Stimulated activated CD4-positive, alpha-beta T cell treated with anti-CD3 and anti-CD28 coated beads, Interleukin-12 subunit alpha, Interleukin-12 subunit beta, amount 100 ng/mL, for 48 hours (primary cell): ENCODE measurements at regions not wholly inside any gene's neighbourhood (a gene's known extent, or its start where the extent isn't known, plus 50 kb on each side); places are given as distances from the start of the nearest gene placed in this dataset.

Experiments used
- DNase-seq, 3 donors: peaks; one replicate each; pipeline ENCODE4 v3.0.0-alpha.2; 2020; ENCODE audit warnings: low read depth in 2 of 3, low spot score in 1 of 3

DNA sequence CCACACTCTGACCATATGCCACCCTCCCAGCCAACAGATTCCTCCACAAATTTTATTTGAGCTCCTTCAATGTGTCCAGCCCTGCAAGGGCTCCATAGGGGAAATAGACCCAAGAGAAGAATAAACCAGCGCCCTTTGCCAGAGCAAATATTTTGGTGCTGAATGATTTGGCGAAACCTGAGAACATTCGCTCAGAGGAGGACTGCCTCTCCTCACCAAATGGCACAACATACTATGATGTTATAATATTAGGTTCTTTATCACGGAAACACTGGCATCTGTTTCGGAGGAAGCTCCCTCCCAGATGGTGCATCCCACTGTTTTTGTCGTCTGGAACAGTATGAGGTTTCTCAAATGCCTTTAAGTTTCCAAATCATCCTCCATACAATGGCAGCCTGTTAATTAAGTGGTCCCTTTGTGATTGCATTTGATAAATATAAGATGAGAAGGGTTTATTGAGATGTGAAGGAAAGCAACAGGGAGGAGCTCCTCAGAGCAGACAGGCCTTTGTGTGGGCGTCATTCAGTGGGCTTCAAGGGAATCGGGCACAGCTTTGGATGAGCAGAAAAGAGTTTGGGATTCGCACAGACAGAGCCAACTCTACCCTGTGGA lies 139.1 kb upstream of the ADRA1B start:
- no peak for DNase-seq

DNA sequence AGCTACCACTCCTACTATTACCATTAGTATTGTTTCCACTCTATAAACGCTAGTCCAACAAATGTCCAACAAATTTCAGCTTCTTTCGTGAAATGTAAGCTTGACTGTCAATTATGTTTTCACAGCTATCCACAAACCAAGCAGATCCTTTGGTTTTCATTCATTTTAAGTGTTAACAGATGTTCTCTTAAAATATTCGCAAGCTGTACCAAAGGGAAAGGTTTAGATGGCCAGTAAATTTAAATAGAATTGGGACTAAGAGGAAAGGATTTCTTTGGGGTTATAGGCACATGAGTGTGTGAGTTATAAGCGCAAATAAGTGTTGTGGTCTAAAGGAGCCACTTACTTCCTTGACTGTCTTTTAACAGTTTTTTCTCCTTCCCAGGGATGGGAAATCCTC lies 136.8 kb upstream of the ADRA1B start:
- DNase-seq = no peak

DNA sequence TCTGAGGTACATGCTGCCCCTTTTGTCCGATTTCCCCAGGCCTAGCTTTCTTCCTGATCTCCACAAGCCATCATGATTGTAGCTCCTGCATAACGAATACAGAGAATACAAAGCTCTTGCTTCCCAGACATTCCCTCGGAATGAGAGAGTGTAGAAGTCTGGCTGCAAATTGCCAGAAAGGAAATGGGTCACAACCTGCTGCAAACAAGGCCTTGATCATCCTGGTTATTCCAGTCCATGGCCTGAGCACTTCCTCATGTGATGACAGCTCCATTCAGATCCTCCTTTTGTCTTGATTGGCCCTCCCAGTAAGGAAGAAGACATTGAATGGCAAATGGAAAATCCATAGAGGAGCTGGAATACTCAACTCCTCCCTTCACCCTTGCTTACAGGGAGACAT lies 136.0 kb upstream of the ADRA1B start:
- DNase-seq = no peak

DNA sequence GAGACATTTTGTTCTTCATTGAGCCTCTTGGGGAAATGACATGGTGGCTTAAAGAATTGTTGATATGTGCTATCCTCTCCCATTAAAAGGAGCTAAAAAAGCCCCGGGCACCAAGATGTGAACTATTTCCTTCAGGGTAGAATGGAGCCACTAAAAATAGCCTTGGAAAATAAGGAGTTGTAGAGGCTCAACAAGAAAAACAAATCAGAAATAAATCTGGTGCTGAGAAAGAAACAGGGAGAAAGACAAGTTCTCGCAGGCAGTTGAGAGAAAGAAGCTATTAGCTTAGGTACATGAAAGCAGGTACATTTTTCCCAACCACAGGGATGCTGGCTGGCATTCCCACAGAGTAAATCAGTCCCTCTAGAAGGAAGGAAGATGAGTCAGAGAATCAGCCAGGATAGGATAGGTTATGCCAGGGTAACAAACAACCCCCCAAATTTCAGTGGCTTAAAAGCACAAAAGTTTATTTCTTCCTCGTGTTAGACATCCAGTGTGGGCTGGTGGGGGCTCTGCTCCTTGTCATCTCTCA lies 134.6 kb upstream of the ADRA1B start:
- DNase-seq = no peak

DNA sequence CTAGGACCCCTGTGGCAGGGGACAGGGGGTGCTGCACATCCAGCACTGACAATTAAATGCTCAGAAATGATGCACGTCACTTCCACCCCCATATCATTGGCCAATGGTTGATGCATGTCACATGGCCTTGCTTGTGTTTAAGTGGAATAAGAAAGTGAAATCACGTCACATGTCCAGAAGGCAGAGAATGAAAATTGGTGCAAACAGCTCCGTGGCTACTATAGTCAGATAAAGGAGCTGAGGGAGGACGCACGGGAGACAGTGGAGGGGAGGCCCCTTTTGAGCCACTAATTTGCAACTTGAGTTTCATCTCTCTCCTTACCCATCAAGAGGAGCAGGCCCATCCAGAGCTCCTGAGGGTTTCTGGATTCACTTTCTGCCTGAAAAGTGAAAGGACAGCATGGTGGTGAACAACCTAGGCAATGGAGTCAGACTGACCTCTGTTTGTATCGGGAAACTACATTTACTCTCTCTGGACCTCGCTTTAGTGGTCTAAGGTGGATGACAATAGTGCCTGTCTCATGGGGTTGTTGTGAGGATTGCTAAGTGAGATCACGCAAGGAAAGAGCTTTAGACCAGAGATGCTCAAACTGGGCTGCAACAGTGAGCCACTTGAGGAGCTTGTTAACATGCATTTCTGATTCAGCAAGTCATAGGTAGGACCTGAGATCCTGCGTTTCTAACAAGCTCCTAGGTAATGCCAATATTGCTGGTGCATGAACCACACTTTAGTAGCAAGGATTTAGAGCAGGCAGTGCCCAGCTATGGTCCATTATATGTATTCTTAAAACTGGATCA lies 133.9 kb upstream of the ADRA1B start:
- DNase-seq = no peak

DNA sequence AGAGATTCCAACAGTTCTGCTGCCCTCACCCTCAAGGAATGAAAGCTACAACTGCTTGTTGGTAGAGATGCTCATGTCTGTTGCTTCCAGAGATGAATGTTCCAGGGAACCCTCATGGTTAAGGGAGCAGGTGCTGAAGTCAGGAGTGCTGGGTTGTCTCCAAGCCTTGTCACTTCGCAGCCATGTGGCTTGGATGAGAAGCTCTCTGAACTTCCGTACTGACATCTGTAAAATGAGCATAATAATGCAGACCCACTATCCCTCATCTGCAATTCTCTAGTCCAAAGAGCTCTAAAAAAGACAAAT lies 133.3 kb upstream of the ADRA1B start:
- DNase-seq = no peak

DNA sequence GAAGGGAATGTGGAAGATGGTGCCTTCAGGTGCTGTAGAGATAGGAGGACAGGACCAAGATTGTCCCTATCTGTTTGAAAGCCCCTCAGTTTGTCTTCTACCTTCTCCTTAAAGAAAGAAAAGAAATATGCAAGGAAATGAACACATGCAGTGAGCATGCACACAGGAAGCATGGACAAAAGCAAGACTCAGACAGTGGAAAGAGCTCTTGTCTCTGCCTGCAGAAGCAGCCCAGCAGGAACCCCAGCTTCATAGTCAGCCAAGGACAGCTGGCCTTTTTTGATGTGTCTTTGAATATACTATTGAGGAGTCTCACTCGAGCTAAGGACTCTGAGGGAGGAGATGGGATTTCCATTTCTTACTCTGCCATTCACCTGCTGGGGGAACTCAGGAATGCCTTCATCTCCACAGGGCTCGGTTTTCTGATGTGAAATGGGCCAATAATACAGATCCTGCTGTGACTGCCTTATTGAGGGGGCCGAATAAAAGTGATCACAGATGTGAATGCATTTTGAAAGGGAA lies 132.5 kb upstream of the ADRA1B start:
- no peak for DNase-seq

DNA sequence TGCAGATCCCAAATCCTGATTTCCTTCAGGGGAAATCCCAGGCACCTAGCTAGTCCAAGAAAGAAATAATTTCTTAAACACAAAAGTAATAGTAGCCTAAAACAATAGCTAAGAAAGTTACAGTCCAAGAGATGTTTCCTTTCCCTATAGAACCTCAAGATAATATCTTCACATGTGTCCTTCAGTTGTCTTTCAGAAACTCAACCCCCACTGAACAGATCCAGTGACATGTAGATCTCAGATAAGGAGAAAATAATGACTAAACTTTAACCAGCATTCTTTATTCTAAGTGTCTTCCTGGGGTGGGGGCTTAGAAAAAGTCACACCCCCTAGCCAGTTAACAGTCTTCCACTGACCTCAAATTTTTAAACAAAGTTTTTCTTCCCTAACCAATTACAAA lies 131.3 kb upstream of the ADRA1B start:
- DNase-seq = no peak

DNA sequence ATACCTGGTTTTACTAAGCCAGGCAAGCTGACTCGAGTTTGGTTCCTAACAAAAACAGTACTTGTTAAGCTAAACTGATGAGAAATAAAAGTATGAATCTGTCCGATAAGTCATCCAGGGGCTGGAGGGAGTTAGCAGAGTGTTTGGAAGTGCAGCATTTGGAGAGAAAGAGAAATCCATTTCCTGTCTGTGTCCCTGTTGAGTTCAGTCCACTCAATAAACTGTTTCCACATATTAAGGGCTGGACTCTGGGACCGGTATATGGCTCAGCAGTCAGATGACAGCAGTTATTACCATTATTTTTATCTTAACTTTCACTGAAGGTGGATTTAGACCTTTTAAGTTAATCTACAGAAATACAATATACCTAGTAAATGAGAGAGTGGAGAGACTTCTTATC lies 130.6 kb upstream of the ADRA1B start:
- no peak for DNase-seq

DNA sequence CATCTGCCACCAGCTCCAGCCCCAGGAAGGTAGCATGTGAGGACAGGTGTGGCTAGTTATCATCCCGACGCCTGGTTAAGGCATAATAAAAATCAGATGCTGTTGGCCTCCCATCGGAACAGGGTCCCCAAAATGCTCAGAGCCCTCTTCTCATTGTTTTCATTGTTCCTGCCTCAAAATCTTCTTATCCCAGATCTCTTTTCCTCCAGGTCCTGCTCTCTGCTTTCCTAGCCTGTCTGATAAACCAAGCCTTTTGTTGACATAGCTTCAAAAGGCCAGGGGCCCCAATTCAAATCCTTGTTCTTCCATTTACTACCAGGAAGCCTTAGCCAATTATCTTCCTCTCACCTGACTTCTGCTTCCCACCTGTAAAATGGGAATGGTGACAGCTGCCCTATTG lies 130.1 kb upstream of the ADRA1B start:
- no peak for DNase-seq

DNA sequence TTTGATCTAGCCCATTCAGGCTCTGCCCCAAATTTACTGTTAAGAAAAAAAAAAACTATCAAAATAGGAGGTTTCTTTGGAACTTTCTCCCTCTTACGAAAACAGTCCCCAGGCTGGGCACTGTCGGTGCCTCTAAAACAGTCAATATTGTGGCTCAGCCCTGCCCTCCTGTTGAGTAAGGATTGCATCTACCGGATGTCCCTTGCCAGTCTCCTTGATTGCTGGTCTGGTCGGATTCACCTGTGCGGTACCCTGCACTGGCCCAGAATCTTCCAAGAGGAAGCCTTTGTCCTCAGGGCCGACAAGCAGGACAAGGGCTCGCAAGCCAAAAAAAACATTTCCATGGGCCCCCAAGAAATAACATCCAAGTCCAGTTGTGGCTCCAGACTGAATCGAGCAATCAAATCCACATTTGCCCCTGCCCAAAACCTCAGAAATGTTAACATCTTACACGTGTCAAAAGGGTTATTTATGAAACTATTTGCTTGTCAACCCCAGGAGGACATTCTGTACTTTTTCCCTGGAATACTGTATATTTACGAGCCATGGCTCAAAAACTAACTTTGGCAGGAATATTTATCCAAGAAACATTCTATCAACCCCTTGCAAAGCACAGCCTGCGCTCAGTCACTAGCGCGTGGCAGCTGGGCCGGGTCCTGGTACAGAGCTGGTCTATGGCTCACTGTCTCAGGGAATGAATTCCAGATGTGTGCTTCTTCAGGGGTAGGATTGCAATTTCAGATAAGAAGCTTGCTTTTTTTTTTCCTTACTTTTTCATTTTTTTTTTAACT lies 129.2 kb upstream of the ADRA1B start:
- no peak for DNase-seq

DNA sequence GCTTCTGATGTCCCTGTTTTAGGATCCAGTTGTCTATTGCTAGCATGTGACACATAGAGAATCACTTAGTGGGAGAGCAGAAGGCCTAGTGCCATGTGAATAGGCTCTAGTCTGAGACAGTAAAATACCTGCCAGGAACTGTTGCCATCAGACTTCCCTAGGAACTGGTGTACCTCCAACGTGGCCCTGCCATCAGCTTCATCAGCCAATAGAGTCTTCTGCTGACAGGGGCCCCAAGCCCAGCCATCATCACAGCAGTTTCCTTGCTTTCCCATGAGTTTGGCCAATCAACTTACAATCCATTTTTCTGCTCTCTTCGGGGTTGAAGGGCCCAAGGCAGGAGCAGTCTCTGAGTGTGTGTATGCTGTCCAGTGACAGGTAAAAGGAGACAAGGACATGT lies 128.4 kb upstream of the ADRA1B start:
- no peak for DNase-seq

DNA sequence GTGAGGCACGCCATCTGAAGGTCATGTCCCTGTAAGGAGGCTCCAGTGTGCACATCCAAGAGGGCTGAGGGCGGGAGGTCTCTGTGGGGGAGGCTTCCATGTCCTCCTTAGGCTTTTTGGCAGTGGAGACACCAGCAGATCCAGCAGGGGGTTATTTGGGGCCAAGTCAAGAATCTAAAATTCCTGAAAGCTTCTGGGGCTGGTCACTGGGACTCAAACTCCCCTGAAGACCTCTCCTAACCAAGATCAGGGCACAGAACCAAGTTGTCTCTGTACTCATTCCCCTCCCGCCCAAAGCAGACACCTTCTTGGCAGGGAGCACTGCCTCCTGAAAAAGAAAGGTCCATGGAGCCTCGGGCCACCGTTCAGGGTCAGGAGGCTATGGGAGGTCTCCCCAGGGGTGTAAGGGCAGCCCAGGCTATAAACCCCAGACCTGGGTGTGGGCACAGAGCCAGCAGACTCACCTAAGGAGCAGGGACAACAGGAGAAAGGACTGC lies 127.4 kb upstream of the ADRA1B start:
- DNase-seq = no peak

DNA sequence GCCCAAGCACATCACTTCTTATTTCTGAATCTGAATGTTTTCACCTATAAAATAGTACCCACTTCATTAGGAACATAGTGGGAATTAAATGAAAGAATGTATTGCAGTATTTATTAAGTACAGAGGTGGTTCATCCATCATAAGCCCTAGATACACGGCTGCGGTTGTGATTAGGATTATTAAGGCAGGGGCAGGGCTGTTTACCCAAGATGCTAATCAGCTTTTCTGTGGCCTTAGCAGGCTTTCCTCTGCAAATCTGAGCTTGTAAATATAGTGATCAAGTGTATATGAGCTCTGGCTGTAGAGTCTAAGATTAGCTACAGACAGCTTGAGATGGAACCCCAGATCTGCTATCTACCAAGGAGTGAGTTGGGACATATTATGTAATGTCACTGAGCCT lies 124.1 kb upstream of the ADRA1B start:
- no peak for DNase-seq

DNA sequence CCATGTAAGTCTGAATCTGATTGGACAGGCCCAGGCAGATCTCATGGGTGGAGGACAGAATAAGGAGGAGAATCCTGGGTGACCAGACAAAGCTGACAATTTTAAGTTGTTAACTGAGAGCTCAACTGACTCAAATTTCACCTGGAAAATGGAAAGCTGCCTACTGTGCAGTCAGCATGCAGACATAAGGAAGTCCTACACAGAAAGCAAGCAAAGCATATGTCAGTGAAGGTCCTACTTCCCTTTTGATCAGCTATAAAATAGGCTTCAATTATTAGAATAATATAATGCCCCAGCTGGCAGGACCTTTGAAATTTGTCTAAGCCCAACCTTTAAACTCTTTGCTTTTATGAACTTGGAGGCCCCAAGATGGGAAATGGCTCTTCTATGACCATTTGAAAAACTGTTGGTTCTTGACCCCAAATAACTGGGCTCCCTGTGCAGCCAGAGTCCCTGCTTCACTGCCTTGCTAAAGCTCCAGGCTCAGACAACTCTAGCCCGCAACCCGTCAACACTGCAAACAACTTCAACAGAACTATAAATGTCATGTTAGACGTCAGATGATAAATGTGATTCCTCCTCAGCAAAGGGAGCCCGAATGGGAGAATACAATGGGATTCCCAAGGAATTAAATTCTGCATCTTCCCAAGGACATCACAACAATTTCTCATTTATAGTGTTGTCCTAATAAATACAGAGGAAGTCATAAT lies 118.9 kb upstream of the ADRA1B start:
- no peak for DNase-seq

DNA sequence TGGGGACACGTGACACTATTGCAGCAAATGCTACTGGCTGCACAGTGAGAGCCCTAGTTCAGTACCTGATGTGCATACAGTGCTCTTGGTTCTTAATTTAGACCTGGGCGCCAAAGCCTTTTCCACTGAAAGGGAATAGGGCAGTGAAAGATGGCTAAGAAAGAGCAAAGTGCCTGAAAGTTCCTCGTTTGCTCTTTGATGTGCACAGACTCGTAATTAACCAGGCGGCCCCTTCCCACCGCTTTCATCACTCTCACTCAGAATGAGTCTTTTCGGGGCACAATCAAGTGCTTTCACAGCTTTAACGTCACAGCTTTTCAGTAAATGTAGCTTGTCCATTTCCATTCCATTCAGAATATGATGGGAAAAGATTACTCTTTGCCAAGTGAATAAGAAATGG lies 116.6 kb upstream of the ADRA1B start:
- DNase-seq = no peak

DNA sequence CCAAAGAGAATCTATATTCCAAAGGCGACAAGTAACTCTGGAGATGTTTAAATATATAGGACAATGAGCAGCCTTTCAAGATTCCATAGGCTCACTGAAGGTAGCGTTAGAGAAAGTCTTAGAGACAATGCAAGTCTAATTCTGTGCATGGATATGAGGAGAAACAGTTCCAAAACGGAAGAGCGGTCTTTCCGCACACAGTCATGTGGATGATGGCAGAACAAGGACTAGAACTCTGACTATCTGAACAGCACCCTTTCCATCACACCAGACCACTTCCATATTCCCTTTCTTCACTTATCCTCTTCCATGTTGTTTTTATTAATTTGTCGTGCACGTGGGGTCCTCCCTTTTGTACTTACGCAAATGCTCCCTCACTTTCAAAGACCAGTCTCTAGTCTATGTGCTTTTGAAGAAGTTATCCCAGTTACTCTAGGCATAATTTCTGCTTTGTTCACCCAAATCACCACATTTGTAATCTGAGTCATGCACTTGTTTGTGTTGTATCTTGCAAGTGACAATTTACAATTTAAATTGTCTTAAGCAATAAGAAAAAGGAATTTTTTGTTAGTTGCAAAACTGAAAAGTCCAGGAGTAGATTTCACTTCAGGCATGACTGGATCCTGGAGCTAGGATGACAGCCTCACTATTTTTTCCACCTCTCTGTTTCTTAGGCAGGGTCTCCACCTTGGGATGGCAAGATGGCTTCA lies 116.0 kb upstream of the ADRA1B start:
- DNase-seq = no peak

DNA sequence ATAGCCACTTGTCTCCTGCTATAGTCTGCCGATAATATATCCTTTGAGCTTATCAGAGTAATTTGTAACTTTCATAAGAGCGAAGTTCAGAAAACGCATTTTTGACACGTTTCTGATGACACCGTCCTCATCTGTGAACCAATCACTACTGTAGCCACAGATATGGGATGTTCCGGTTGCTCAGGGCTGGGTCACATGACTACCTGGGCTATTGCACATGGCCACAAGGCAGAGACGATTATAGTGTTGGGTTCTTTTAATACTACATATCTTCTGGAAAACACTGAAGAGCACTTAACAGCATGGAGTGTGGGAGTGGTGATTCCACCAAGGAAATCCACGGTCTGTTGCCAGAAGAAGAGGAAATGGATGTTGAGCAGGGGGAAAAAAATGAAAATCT lies 115.0 kb upstream of the ADRA1B start:
- no peak for DNase-seq

DNA sequence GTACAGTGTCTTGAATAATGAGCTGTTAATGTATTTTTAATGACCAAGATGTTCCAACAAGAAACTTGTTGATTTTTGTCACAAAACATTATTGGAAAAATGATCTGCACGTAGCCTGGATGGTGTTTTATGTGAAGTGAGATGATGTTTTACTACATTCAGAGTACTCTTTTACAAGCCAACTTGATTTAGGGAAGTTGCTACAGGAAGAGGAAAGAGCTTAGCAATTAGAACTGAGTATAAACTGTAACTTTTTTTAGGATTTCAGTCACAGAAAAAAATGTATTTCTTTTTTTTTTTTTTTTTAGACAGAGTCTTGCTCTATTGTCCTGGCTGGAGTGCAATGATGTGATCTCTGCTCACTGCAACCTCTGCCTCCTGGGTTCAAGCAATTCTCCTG lies 113.6 kb upstream of the ADRA1B start:
- DNase-seq = no peak

DNA sequence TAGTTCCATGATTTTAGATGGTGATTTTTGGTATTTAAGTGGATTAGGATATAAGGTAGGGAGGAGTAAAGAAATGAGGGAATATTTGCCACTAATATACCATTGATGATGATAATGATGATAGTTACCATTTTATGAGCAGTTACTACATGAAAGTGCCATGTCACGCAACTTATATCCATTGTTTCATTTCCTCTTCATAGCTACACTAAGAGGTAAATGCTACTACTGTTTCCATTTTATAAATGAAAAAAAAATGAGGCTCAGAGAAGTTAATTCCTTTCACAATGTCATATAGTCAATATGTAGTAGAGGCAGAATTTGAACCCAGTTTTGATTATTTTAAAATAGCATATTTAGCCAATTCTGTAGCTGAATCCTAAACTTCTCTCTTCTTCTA lies 112.2 kb upstream of the ADRA1B start:
- no peak for DNase-seq

DNA sequence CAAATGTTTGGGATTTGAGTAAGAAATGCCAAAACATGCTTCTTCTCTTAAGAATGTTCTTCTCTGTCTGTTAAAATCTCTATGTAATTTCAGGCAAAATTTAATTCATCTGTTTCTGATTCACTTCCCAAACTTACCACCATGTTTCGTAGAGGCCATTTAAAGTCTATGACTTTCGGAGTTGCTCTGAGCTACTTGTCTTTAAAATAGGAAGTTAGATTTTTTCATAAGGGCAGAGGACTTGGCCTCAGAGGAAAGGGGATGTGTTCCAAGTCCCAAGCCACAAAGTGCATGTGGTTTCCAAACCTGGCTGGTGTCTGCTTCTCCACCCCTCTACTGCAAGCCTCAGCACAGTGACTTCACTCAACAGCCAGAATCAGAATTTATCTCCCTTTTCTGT lies 111.3 kb upstream of the ADRA1B start:
- no peak for DNase-seq
